GM23338 (cell line): ENCODE measurements at regions not wholly inside any gene's neighbourhood (a gene's known extent, or its start where the extent isn't known, plus 50 kb on each side); places are given as distances from the start of the nearest gene placed in this dataset.

Source experiments
- ATAC-seq: fragments of 200-7000 bp; cut with Tn5 transposase; 3 replicates; pipeline ENCODE4 v1.9.1; 2020
- DNase-seq: peaks from one replicate; pipeline ENCODE4 v3.0.0-alpha.2; 2015; ENCODE audit warnings: low spot score
- H2AFZ ChIP-seq: fragments of 200-600 bp; sonication (generic); 2 replicates; pipeline ENCODE4 v1.8.0; 2016; ENCODE audit warnings: antibody characterized with exemption, mild to moderate bottlenecking, moderate library complexity
- H3F3A ChIP-seq: fragments of 200-600 bp; sonication (generic); replicated peaks from 2 replicates; pipeline ENCODE4 v1.8.0; 2017; ENCODE audit warnings: antibody characterized with exemption, mixed run types, low read depth
- H3K27ac ChIP-seq: fragments of 200-600 bp; sonication (generic); 2 replicates; pipeline ENCODE4 v1.6.1; 2016; ENCODE audit warnings: low read depth
- H3K27me3 ChIP-seq: fragments of 200-600 bp; sonication (generic); 2 replicates; pipeline ENCODE4 v1.8.0; 2016; ENCODE audit warnings: mild to moderate bottlenecking, mixed run types, moderate library complexity; ENCODE audit not compliant: insufficient read depth
- H3K36me3 ChIP-seq: fragments of 200-600 bp; sonication (generic); 2 replicates; pipeline ENCODE4 v1.8.0; 2016; ENCODE audit warnings: mild to moderate bottlenecking; ENCODE audit not compliant: insufficient read depth
- H3K4me1 ChIP-seq: fragments of 200-600 bp; sonication (generic); 2 replicates; pipeline ENCODE4 v1.8.0; 2016; ENCODE audit warnings: mild to moderate bottlenecking, moderate library complexity; ENCODE audit not compliant: insufficient read depth
- H3K4me2 ChIP-seq: fragments of 200-600 bp; sonication (generic); 2 replicates; pipeline ENCODE4 v1.7.1; 2017; ENCODE audit warnings: mixed run types
- H3K4me3 ChIP-seq: fragments of 200-600 bp; sonication (generic); 2 replicates; pipeline ENCODE4 v1.6.1; 2016; ENCODE audit warnings: mixed run types
- H3K79me2 ChIP-seq: fragments of 200-600 bp; sonication (generic); replicated peaks from 2 replicates; pipeline ENCODE4 v1.8.0; 2017; ENCODE audit warnings: mild to moderate bottlenecking; ENCODE audit not compliant: insufficient read depth
- H3K9me2 ChIP-seq: fragments of 200-600 bp; sonication (generic); 2 replicates; pipeline ENCODE4 v1.8.0; 2017; ENCODE audit not compliant: insufficient read depth
- H4K20me1 ChIP-seq: fragments of 200-600 bp; sonication (generic); replicated peaks from 2 replicates; pipeline ENCODE4 v1.8.0; 2017; ENCODE audit warnings: mild to moderate bottlenecking; ENCODE audit not compliant: insufficient read depth
- H3K27ac Mint-ChIP-seq: 2 replicates; pipeline ENCODE4 v1.8.0; 2020; ENCODE audit warnings: inconsistent platforms, mild to moderate bottlenecking, moderate library complexity, mixed read lengths
- H3K27me3 Mint-ChIP-seq: 3 replicates; pipeline ENCODE4 v1.8.0; 2022; ENCODE audit warnings: low read depth, mild to moderate bottlenecking, moderate library complexity, mixed read lengths, inconsistent platforms; ENCODE audit not compliant: insufficient read depth, poor library complexity
- H3K36me3 Mint-ChIP-seq: 3 replicates; pipeline ENCODE4 v1.8.0; 2021; ENCODE audit warnings: low read depth, mild to moderate bottlenecking, inconsistent platforms, moderate library complexity, mixed read lengths
- H3K4me1 Mint-ChIP-seq: 3 replicates; pipeline ENCODE4 v1.8.0; 2020; ENCODE audit warnings: mild to moderate bottlenecking, inconsistent platforms, mixed read lengths
- H3K4me3 Mint-ChIP-seq: 3 replicates; pipeline ENCODE4 v1.8.0; 2021; ENCODE audit warnings: moderate library complexity, mild to moderate bottlenecking, inconsistent platforms, mixed read lengths
- H3K9me3 Mint-ChIP-seq: 3 replicates; pipeline ENCODE4 v1.8.0; 2020; ENCODE audit warnings: moderate library complexity, mild to moderate bottlenecking, inconsistent platforms, mixed read lengths
- CREB1 ChIP-seq: fragments of 250-450 bp; sonication (Bioruptor Pico); IDR thresholded peaks from 2 replicates; pipeline ENCODE4 v1.5.0; 2020; ENCODE audit warnings: low read depth, mild to moderate bottlenecking, moderate library complexity
- CTCF ChIP-seq, 2 experiments: fragments of 200-600 bp in 1 of 2; sonication (generic) in 1 of 2; conservative IDR thresholded peaks; 2 replicates each; pipeline versions ENCODE4 v1.5.1 to v1.6.1; 2016 to 2017; ENCODE audit warnings: antibody characterized with exemption in 2 of 2, low read depth in 2 of 2, mild to moderate bottlenecking in 2 of 2, moderate library complexity in 1 of 2
- ETS1 ChIP-seq: IDR thresholded peaks from 2 replicates; pipeline ENCODE4 v1.6.1; 2016; ENCODE audit warnings: antibody characterized with exemption
- EZH2phosphoT487 ChIP-seq: fragments of 200-600 bp; sonication (generic); IDR thresholded peaks from one replicate; pipeline ENCODE4 v1.8.1; 2018; ENCODE audit warnings: antibody characterized with exemption; ENCODE audit not compliant: unreplicated experiment
- NANOG ChIP-seq: IDR thresholded peaks from 2 replicates; pipeline ENCODE4 v1.6.1; 2016; ENCODE audit warnings: antibody characterized with exemption, borderline replicate concordance
- POLR2AphosphoS5 ChIP-seq: IDR thresholded peaks from 2 replicates; pipeline ENCODE4 v1.6.1; 2016; ENCODE audit warnings: antibody characterized with exemption, low read depth
- REST ChIP-seq: IDR thresholded peaks from one replicate; pipeline ENCODE4 v1.6.1; 2018; ENCODE audit warnings: antibody characterized with exemption; ENCODE audit not compliant: unreplicated experiment
- STAT1 ChIP-seq: IDR thresholded peaks from one replicate; pipeline ENCODE4 v1.6.1; 2016; ENCODE audit warnings: antibody characterized with exemption; ENCODE audit not compliant: unreplicated experiment
- ZNF114 ChIP-seq: fragments of 250-450 bp; sonication (Bioruptor Pico); IDR thresholded peaks from 2 replicates; pipeline ENCODE4 v1.5.0; 2020; ENCODE audit warnings: mild to moderate bottlenecking, moderate library complexity
- ZNF331 ChIP-seq: fragments of 250-450 bp; sonication (Bioruptor Pico); IDR thresholded peaks from 2 replicates; pipeline ENCODE4 v1.5.0; 2020; ENCODE audit warnings: low read depth, mild to moderate bottlenecking, moderate library complexity

GRCh38 chr2:180482696-180483095 is 475.6 kb upstream of the CWC22 start (continued):
- TF ChIP-seq ZNF114 (CRISPR knock-in tag) = no peak
- no peak for TF ChIP-seq CREB1 (CRISPR knock-in tag)
- no peak for TF ChIP-seq ETS1

GRCh38 chr2:180481998-180482397 is 474.9 kb upstream of the CWC22 start:
- no peak for ATAC-seq
- no peaks in the 10 kb centered on the region for H3K4me1 Mint-ChIP-seq
- Histone ChIP-seq H3K4me1 (no peaks in the 10 kb centered on the region), H2AFZ (no peak overlapping the region), H3K27me3 (no peaks in the 10 kb centered on the region), H3K27ac (no peak overlapping the region), H3K36me3 (no peaks in the 10 kb centered on the region), H3K4me2 (no peak overlapping the region), H3K9me2 (peaks cover under 1% of the 10 kb centered on the region; the same call in 1 of the 2 replicates), H3F3A (no peaks in the 10 kb centered on the region), H3K79me2 (no peaks in the 10 kb centered on the region), H4K20me1 (no peaks in the 10 kb centered on the region), H3K4me3 (no peak overlapping the region)
- no peak for DNase-seq
- H3K27me3 Mint-ChIP-seq = peaks cover 2% of the 10 kb centered on the region
- H3K36me3 Mint-ChIP-seq = no peaks in the 10 kb centered on the region
- H3K4me3 Mint-ChIP-seq = no peak overlapping the region
- no peak overlapping the region for H3K27ac Mint-ChIP-seq
- TF ChIP-seq ZNF331 (CRISPR knock-in tag) = no peak
- no peaks in the 10 kb centered on the region for H3K9me3 Mint-ChIP-seq

GRCh38 chr2:180478883-180479282 is 471.8 kb upstream of the CWC22 start:
- no peak overlapping the region for H3K27ac ChIP-seq
- Mint-ChIP-seq H3K4me3 (no peak overlapping the region), H3K36me3 (no peaks in the 10 kb centered on the region), H3K4me1 (no peaks in the 10 kb centered on the region), H3K27ac (no peak overlapping the region), H3K9me3 (no peaks in the 10 kb centered on the region), H3K27me3 (no peaks in the 10 kb centered on the region)
- peaks cover 4% of the 10 kb centered on the region; the same call in 1 of the 2 replicates for H3K9me2 ChIP-seq
- DNase-seq (no peak), ATAC-seq (no peak)
- H3F3A ChIP-seq = no peaks in the 10 kb centered on the region
- H3K4me3 ChIP-seq = no peak overlapping the region
- H3K4me1 ChIP-seq = no peaks in the 10 kb centered on the region
- H3K4me2 ChIP-seq = no peak overlapping the region
- H2AFZ ChIP-seq = no peak overlapping the region
- no peaks in the 10 kb centered on the region for H4K20me1 ChIP-seq
- no peaks in the 10 kb centered on the region for H3K79me2 ChIP-seq
- no peaks in the 10 kb centered on the region for H3K36me3 ChIP-seq
- no peaks in the 10 kb centered on the region for H3K27me3 ChIP-seq
- no peak for TF ChIP-seq CREB1 (CRISPR knock-in tag)
- no peak for TF ChIP-seq EZH2phosphoT487
- no peak for TF ChIP-seq ETS1
- no peak for TF ChIP-seq CTCF (conservative IDR thresholded peaks at IDR 0.05; ENCODE audit: low read depth in 2 of 2)
- no peak for TF ChIP-seq POLR2AphosphoS5
- no peak for TF ChIP-seq NANOG
- no peak for TF ChIP-seq STAT1
- no peak for TF ChIP-seq ZNF331 (CRISPR knock-in tag)
- no peak for TF ChIP-seq REST
